H9 (cell line): ENCODE measurements at regions not wholly inside any gene's neighbourhood (a gene's known extent, or its start where the extent isn't known, plus 50 kb on each side); places are given as distances from the start of the nearest gene placed in this dataset.

Source experiments
- DNase-seq: peaks from one replicate; pipeline ENCODE4 v3.0.0-alpha.2; 2017
- H2AFZ ChIP-seq: one replicate; pipeline ENCODE4 v1.6.1; 2013; ENCODE audit warnings: mild to moderate bottlenecking, low read length, control low read depth, moderate library complexity
- H2AK5ac ChIP-seq: 2 replicates; pipeline ENCODE4 v1.6.1; 2013; ENCODE audit warnings: low read length, control low read depth, mixed read lengths; ENCODE audit not compliant: insufficient read length
- H2BK120ac ChIP-seq: one replicate; pipeline ENCODE4 v1.6.1; 2013; ENCODE audit warnings: low read depth, mild to moderate bottlenecking, low read length, control low read depth, inconsistent platforms; ENCODE audit not compliant: poor library complexity, severe bottlenecking
- H2BK12ac ChIP-seq: 2 replicates; pipeline ENCODE4 v1.6.1; 2013; ENCODE audit warnings: low read length, control low read depth, mixed read lengths, low read depth; ENCODE audit not compliant: insufficient read length
- H2BK15ac ChIP-seq: 2 replicates; pipeline ENCODE4 v1.6.1; 2013; ENCODE audit warnings: low read depth, low read length, control low read depth
- H2BK20ac ChIP-seq: one replicate; pipeline ENCODE4 v1.6.1; 2013; ENCODE audit warnings: low read depth, mild to moderate bottlenecking, low read length, control low read depth, inconsistent platforms; ENCODE audit not compliant: poor library complexity, severe bottlenecking
- H2BK5ac ChIP-seq: 2 replicates; pipeline ENCODE4 v1.6.1; 2013; ENCODE audit warnings: low read length, control low read depth, mixed read lengths; ENCODE audit not compliant: insufficient read length
- H3K14ac ChIP-seq: 2 replicates; pipeline ENCODE4 v1.6.1; 2013; ENCODE audit warnings: low read length, control low read depth; ENCODE audit not compliant: insufficient read depth
- H3K18ac ChIP-seq: 2 replicates; pipeline ENCODE4 v1.6.1; 2013; ENCODE audit warnings: low read depth, mild to moderate bottlenecking, mixed read lengths, low read length, control low read depth; ENCODE audit not compliant: insufficient read length
- H3K23ac ChIP-seq: 2 replicates; pipeline ENCODE4 v1.6.1; 2013; ENCODE audit warnings: low read length, control low read depth, mixed read lengths, low read depth; ENCODE audit not compliant: insufficient read length
- H3K23me2 ChIP-seq: 2 replicates; pipeline ENCODE4 v1.6.1; 2013; ENCODE audit warnings: low read depth, mild to moderate bottlenecking, mixed read lengths, low read length, control low read depth; ENCODE audit not compliant: insufficient read length, poor library complexity, severe bottlenecking
- H3K27ac ChIP-seq: 2 replicates; pipeline ENCODE4 v1.5.1; 2013; ENCODE audit warnings: low read length, control low read depth, mixed read lengths, low read depth; ENCODE audit not compliant: insufficient read length
- H3K27me3 ChIP-seq: 2 replicates; pipeline ENCODE4 v1.6.1; 2013; ENCODE audit warnings: low read length, control low read depth, inconsistent platforms; ENCODE audit not compliant: insufficient read depth
- H3K4ac ChIP-seq: 2 replicates; pipeline ENCODE4 v1.6.1; 2013; ENCODE audit warnings: low read depth, mild to moderate bottlenecking, control low read depth, inconsistent platforms, low read length, moderate library complexity
- H3K4me1 ChIP-seq: 2 replicates; pipeline ENCODE4 v1.6.1; 2013; ENCODE audit warnings: low read length, control low read depth, inconsistent platforms; ENCODE audit not compliant: insufficient read depth
- H3K4me2 ChIP-seq: 2 replicates; pipeline ENCODE4 v1.6.1; 2013; ENCODE audit warnings: low read length, control low read depth, mixed read lengths; ENCODE audit not compliant: insufficient read length, insufficient read depth
- H3K56ac ChIP-seq: 2 replicates; pipeline ENCODE4 v1.6.1; 2013; ENCODE audit warnings: low read depth, mild to moderate bottlenecking, mixed read lengths, low read length, control low read depth; ENCODE audit not compliant: insufficient read length
- H3K79me1 ChIP-seq: 2 replicates; pipeline ENCODE4 v1.6.1; 2013; ENCODE audit warnings: low read depth, mild to moderate bottlenecking, moderate library complexity, low read length, control low read depth, inconsistent platforms; ENCODE audit not compliant: insufficient read depth, poor library complexity, severe bottlenecking
- H3K79me2 ChIP-seq: 2 replicates; pipeline ENCODE4 v1.6.1; 2013; ENCODE audit warnings: low read length, control low read depth, inconsistent platforms; ENCODE audit not compliant: insufficient read depth
- H3K9ac ChIP-seq: 2 replicates; pipeline ENCODE4 v1.6.1; 2013; ENCODE audit warnings: low read length, control low read depth, mixed read lengths; ENCODE audit not compliant: insufficient read length; ENCODE audit errors: extremely low read depth
- H3K9me3 ChIP-seq: one replicate; pipeline ENCODE4 v1.6.1; 2013; ENCODE audit warnings: low read depth, low read length, inconsistent platforms; ENCODE audit not compliant: control insufficient read depth
- H3T11ph ChIP-seq: one replicate; pipeline ENCODE4 v1.6.1; 2013; ENCODE audit warnings: mild to moderate bottlenecking, low read length, control low read depth, inconsistent platforms
- H4K20me1 ChIP-seq: one replicate; pipeline ENCODE4 v1.6.1; 2013; ENCODE audit not compliant: control insufficient read depth, insufficient read length, insufficient read depth
- H4K5ac ChIP-seq: 2 replicates; pipeline ENCODE4 v1.6.1; 2013; ENCODE audit warnings: low read depth, mild to moderate bottlenecking, mixed read lengths, low read length, control low read depth; ENCODE audit not compliant: insufficient read length
- H4K8ac ChIP-seq: replicated peaks from 2 replicates; pipeline ENCODE4 v1.6.1; 2013; ENCODE audit warnings: low read length, control low read depth, mixed read lengths, low read depth; ENCODE audit not compliant: insufficient read length
- H4K91ac ChIP-seq: 2 replicates; pipeline ENCODE4 v1.6.1; 2013; ENCODE audit warnings: low read depth, mild to moderate bottlenecking, moderate library complexity, mixed read lengths, low read length, control low read depth; ENCODE audit not compliant: insufficient read length
- H3K27ac Mint-ChIP-seq, 3 experiments: 2 replicates in 2 of 3; 3 replicates in 1 of 3; pipeline ENCODE4 v1.8.0; 2020 to 2021; ENCODE audit warnings: mixed read lengths in 3 of 3, mild to moderate bottlenecking in 1 of 3, moderate library complexity in 1 of 3
- H3K27me3 Mint-ChIP-seq: 2 replicates; pipeline ENCODE4 v1.8.0; 2021; ENCODE audit warnings: low read depth, mild to moderate bottlenecking, moderate library complexity, mixed read lengths
- H3K36me3 Mint-ChIP-seq, 3 experiments: 2 replicates in 2 of 3; 3 replicates in 1 of 3; pipeline ENCODE4 v1.8.0; 2020 to 2021; ENCODE audit warnings: low read depth in 3 of 3, mixed read lengths in 3 of 3; ENCODE audit not compliant: insufficient read depth in 1 of 3
- H3K4me1 Mint-ChIP-seq, 2 experiments: 2 replicates each; pipeline ENCODE4 v1.8.0; 2020; ENCODE audit warnings: mixed read lengths in 2 of 2
- H3K4me3 Mint-ChIP-seq, 2 experiments: 2 replicates in 1 of 2; 3 replicates in 1 of 2; pipeline ENCODE4 v1.8.0; 2020 to 2021; ENCODE audit warnings: mild to moderate bottlenecking in 2 of 2, mixed read lengths in 2 of 2, moderate library complexity in 1 of 2
- H3K9me3 Mint-ChIP-seq, 2 experiments: 2 replicates in 1 of 2; 3 replicates in 1 of 2; pipeline ENCODE4 v1.8.0; 2020; ENCODE audit warnings: mild to moderate bottlenecking in 2 of 2, mixed read lengths in 2 of 2, moderate library complexity in 1 of 2
- CTCF ChIP-seq: fragments of 200-600 bp; sonication (generic); conservative IDR thresholded peaks from 3 replicates; pipeline ENCODE4 v1.8.0; 2021; ENCODE audit warnings: antibody characterized with exemption, mild to moderate bottlenecking
- WGBS: extraction: QIAGEN DNeasy Blood & Tissue Kit; methylation state at CpG from one replicate; pipeline ENCODE4 v1.1.7; 2013; ENCODE audit warnings: missing lambda C conversion rate, low lambda C conversion rate, mixed read lengths; ENCODE audit not compliant: insufficient read length; ENCODE audit errors: extremely low coverage; 5-methylcytosine and 5-hydroxymethylcytosine counted together

GRCh38 chr4:73676136-73676535 is 55.9 kb upstream of the RASSF6 start:
- Mint-ChIP-seq H3K4me3 (no peak overlapping the region), H3K36me3 (no peaks in the 10 kb centered on the region), H3K4me1 (no peaks in the 10 kb centered on the region), H3K27ac (no peak overlapping the region), H3K27me3 (no peaks in the 10 kb centered on the region), H3K9me3 (no peaks in the 10 kb centered on the region; a peak in 1 of 5 replicates)
- Histone ChIP-seq H4K20me1 (no peaks in the 10 kb centered on the region), H4K91ac (no peak overlapping the region), H3T11ph (no peak overlapping the region), H2AFZ (no peak overlapping the region), H2BK12ac (no peak overlapping the region), H3K23me2 (no peaks in the 10 kb centered on the region), H3K9me3 (no peaks in the 10 kb centered on the region), H2BK20ac (no peak overlapping the region), H3K9ac (no peak overlapping the region), H2BK120ac (no peak overlapping the region), H2BK15ac (no peak overlapping the region), H3K4ac (no peak overlapping the region), H4K8ac (no peak overlapping the region), H3K14ac (no peak overlapping the region), H3K56ac (no peak overlapping the region), H2AK5ac (no peak overlapping the region), H3K79me2 (no peaks in the 10 kb centered on the region), H3K79me1 (no peaks in the 10 kb centered on the region), H3K23ac (no peak overlapping the region), H3K27me3 (no peaks in the 10 kb centered on the region), H3K4me1 (no peaks in the 10 kb centered on the region), H2BK5ac (no peak overlapping the region), H3K27ac (no peak overlapping the region), H3K18ac (no peak overlapping the region), H4K5ac (no peak overlapping the region), H3K4me2 (no peak overlapping the region)
- no CpG with 5 or more reads among the region's 2 CpGs for WGBS
- DNase-seq, result no peak
- TF ChIP-seq CTCF, result no peak
